GM18520 (cell line): ENCODE measurements at regions not wholly inside any gene's neighbourhood (a gene's known extent, or its start where the extent isn't known, plus 50 kb on each side); places are given as distances from the start of the nearest gene placed in this dataset.
"Not testable (repeated sequence)": the region's sequence is repeated elsewhere in the genome, so short reads cannot be mapped to it uniquely, and the experiment has no call there.

ENCODE experiments used
- ATAC-seq: cut with Tn5 transposase; IDR thresholded peaks from one replicate; pipeline ENCODE4 v1.9.1; 2021; ENCODE audit not compliant: unreplicated experiment

- no peak for ATAC-seq
Observed at GRCh38 chr4:158313566-158313965, 103.3 kb downstream of the TMEM144 start.

GRCh38 chr4:158314756-158315487 lies 104.6 kb downstream of the TMEM144 start:
- no peak for ATAC-seq

GRCh38 chr4:158315706-158316105 lies 105.4 kb downstream of the TMEM144 start:
- ATAC-seq = no peak

GRCh38 chr4:158316264-158316663 lies 106.0 kb downstream of the TMEM144 start:
- ATAC-seq = peak; percentile 57

- no peak for ATAC-seq
Observed at GRCh38 chr4:158319880-158320279, 109.6 kb downstream of the TMEM144 start.

- no peak for ATAC-seq
Observed at GRCh38 chr4:158322109-158322508, 111.8 kb downstream of the TMEM144 start.

GRCh38 chr4:158327525-158327924 lies 117.2 kb downstream of the TMEM144 start:
- ATAC-seq = no peak

- ATAC-seq = no peak
Observed at GRCh38 chr4:158331863-158332262, 121.6 kb downstream of the TMEM144 start.

GRCh38 chr4:158333820-158334219 lies 123.5 kb downstream of the TMEM144 start:
- no peak for ATAC-seq

- ATAC-seq = no peak
Observed at GRCh38 chr4:158341896-158342295, 131.6 kb downstream of the TMEM144 start.

- ATAC-seq = no peak
Observed at GRCh38 chr4:158346576-158346975, 136.3 kb downstream of the TMEM144 start.

- ATAC-seq = no peak
Observed at GRCh38 chr4:158347556-158347955, 137.3 kb downstream of the TMEM144 start.

GRCh38 chr4:158350161-158350560 lies 139.9 kb downstream of the TMEM144 start:
- no peak for ATAC-seq

- ATAC-seq = no peak
Observed at GRCh38 chr4:158353541-158354304, 143.4 kb downstream of the TMEM144 start.

GRCh38 chr4:158356301-158356700 lies 146.0 kb downstream of the TMEM144 start:
- no peak for ATAC-seq

- not testable (repeated sequence) for ATAC-seq
Observed at GRCh38 chr4:158367932-158368441, 153.7 kb upstream of the RXFP1 start.

GRCh38 chr4:158371158-158371557 lies 150.5 kb upstream of the RXFP1 start:
- ATAC-seq = no peak

- ATAC-seq = no peak
Observed at GRCh38 chr4:158374318-158374717, 147.4 kb upstream of the RXFP1 start.

- ATAC-seq = no peak
Observed at GRCh38 chr4:158376106-158376840, 145.4 kb upstream of the RXFP1 start.

- no peak for ATAC-seq
Observed at GRCh38 chr4:158384414-158384813, 137.3 kb upstream of the RXFP1 start.

GRCh38 chr4:158395343-158395742 lies 126.3 kb upstream of the RXFP1 start:
- ATAC-seq = no peak
